Motor neuron (in vitro differentiated cells): ENCODE measurements at regions not wholly inside any gene's neighbourhood (a gene's known extent, or its start where the extent isn't known, plus 50 kb on each side); places are given as distances from the start of the nearest gene placed in this dataset.
"Not testable (repeated sequence)": the region's sequence is repeated elsewhere in the genome, so short reads cannot be mapped to it uniquely, and the experiment has no call there.

Experiments
- ATAC-seq, 8 experiments: fragments of 200-7000 bp; cut with Tn5 transposase; replicated peaks in 6 of 8; 2 replicates each; pipeline ENCODE4 v1.8.0; 2021; ENCODE audit warnings: mild to moderate bottlenecking in 8 of 8, moderate library complexity in 8 of 8
- H3K27ac ChIP-seq, 2 donors: fragments of 250-450 bp; sonication (Bioruptor Pico); 2 replicates each; pipeline ENCODE4 v1.9.0; 2021; ENCODE audit warnings: antibody characterized with exemption in 2 of 2, mild to moderate bottlenecking in 2 of 2, moderate library complexity in 1 of 2
- H3K4me1 ChIP-seq, 2 donors: fragments of 250-450 bp; sonication (Bioruptor Pico); replicated peaks in 1 of 2; 2 replicates each; pipeline ENCODE4 v1.6.1; 2021; ENCODE audit warnings: antibody characterized with exemption in 2 of 2, mild to moderate bottlenecking in 2 of 2, moderate library complexity in 1 of 2
- H3K4me3 ChIP-seq, 5 donors: fragments of 250-450 bp; sonication (Bioruptor Pico); 2 replicates each; pipeline ENCODE4 v1.9.0; 2021; ENCODE audit warnings: antibody characterized with exemption in 5 of 5, mild to moderate bottlenecking in 5 of 5, moderate library complexity in 4 of 5
- WGBS, 10 experiments: fragments of 450-650 bp; shearing (Covaris generic); methylation state at CpG; one replicate each; pipeline ENCODE4 v1.0.0; 2022; 5-methylcytosine and 5-hydroxymethylcytosine counted together
- in situ Hi-C, 9 experiments: fragments of 400-800 bp; cut with MboI; loops; one replicate each; pipeline ENCODE4 v1.15.0; 2021; ENCODE audit warnings: low sequenced_read_pairs in 9 of 9, low pct_unique_long_range_greater_than_20kb in 2 of 9; ENCODE audit not compliant: unreplicated experiment in 9 of 9

- H3K4me1 ChIP-seq = peaks cover 17 to 25% of the 10 kb centered on the region in 2 donors
- ATAC-seq, H3K27ac ChIP-seq, H3K4me3 ChIP-seq, in situ Hi-C loops: not testable (repeated sequence)
- WGBS, 10 experiments = no CpG with 5 or more reads among the region's 9 CpGs
Observed at GRCh38 chr16:29188806-29189205, 204.0 kb downstream of the LAT start.

- ATAC-seq = peak in 2 of 8 experiments; percentile 15 to 65
- 50 to 90% (median 88%) methylated on average over 2 to 8 of the region's 35 CpGs; no CpG with 5 or more reads in 6 of the 10 experiments for whole genome bisulfite sequencing, 10 experiments
Observed at GRCh38 chr16:29186306-29187220, 201.7 kb downstream of the LAT start.

GRCh38 chr16:29185872-29186271, 201.0 kb downstream of the LAT start:
- in situ Hi-C loops = not testable (repeated sequence)
- 92% methylated on average over 5 of the region's 9 CpGs; no CpG with 5 or more reads in 9 of the 10 experiments for WGBS, 10 experiments

More at GRCh38 chr16:29186306-29187220, 201.7 kb downstream of the LAT start:
- H3K27ac ChIP-seq, in situ Hi-C loops, H3K4me3 ChIP-seq: not testable (repeated sequence)
- peaks cover 22 to 27% of the 10 kb centered on the region in 2 donors for H3K4me1 ChIP-seq

GRCh38 chr16:29184738-29185438, 200.0 kb downstream of the LAT start:
- ATAC-seq = not testable (repeated sequence)

More at GRCh38 chr16:29185872-29186271, 201.0 kb downstream of the LAT start:
- ATAC-seq = peak in 3 of 8 experiments; percentile 53 to 83 (median 65)
- not testable (repeated sequence) for H3K27ac ChIP-seq, H3K4me3 ChIP-seq
- H3K4me1 ChIP-seq = peaks cover 22 to 23% of the 10 kb centered on the region in 2 donors

GRCh38 chr16:29182940-29183868, 198.4 kb downstream of the LAT start:
- ATAC-seq = peak in 2 of 8 experiments; percentile 49 to 59
- Histone ChIP-seq H3K27ac (peak overlapping the region in 1 of 2 donors; percentile 66), H3K4me1 (peaks cover 22 to 28% of the 10 kb centered on the region in 2 donors)
- WGBS, 10 experiments = 80 to 100% methylated on average over 1 to 2 of the region's 25 CpGs; no CpG with 5 or more reads in 8 of the 10 experiments
- H3K4me3 ChIP-seq, in situ Hi-C loops: not testable (repeated sequence)

More at GRCh38 chr16:29184738-29185438, 200.0 kb downstream of the LAT start:
- peaks cover 18 to 20% of the 10 kb centered on the region in 2 donors for H3K4me1 ChIP-seq
- H3K4me3 ChIP-seq, H3K27ac ChIP-seq, in situ Hi-C loops: not testable (repeated sequence)
- WGBS, 10 experiments = 90 to 100% (median 91%) methylated on average over 2 to 8 of the region's 41 CpGs; no CpG with 5 or more reads in 7 of the 10 experiments

- H3K27ac ChIP-seq = peak overlapping the region in 1 of 2 donors; percentile 5
- peaks cover 27 to 32% of the 10 kb centered on the region in 2 donors for H3K4me1 ChIP-seq
- in situ Hi-C loops = no loop called here
- WGBS, 10 experiments = 86 to 100% (median 90%) methylated on average over 2 to 4 of the region's 9 CpGs; no CpG with 5 or more reads in 7 of the 10 experiments
- ATAC-seq = no peak
- H3K4me3 ChIP-seq = no peak overlapping the region
Observed at GRCh38 chr16:29182501-29182900, 197.6 kb downstream of the LAT start.

GRCh38 chr16:29181921-29182411, 197.1 kb downstream of the LAT start:
- H3K27ac ChIP-seq, in situ Hi-C loops, H3K4me3 ChIP-seq, ATAC-seq: not testable (repeated sequence)
- H3K4me1 ChIP-seq = peaks cover 30 to 33% of the 10 kb centered on the region in 2 donors
- WGBS, 10 experiments = no CpG with 5 or more reads among the region's 17 CpGs

GRCh38 chr16:29181254-29181780, 196.5 kb downstream of the LAT start:
- WGBS, 10 experiments = 80 to 96% methylated on average over 1 to 4 of the region's 13 CpGs; no CpG with 5 or more reads in 8 of the 10 experiments
- ATAC-seq, H3K27ac ChIP-seq, in situ Hi-C loops, H3K4me3 ChIP-seq: not testable (repeated sequence)
- H3K4me1 ChIP-seq = peaks cover 24 to 26% of the 10 kb centered on the region in 2 donors

GRCh38 chr16:29180206-29180600, 195.4 kb downstream of the LAT start:
- in situ Hi-C loops, H3K27ac ChIP-seq, H3K4me3 ChIP-seq, ATAC-seq: not testable (repeated sequence)
- WGBS, 10 experiments = 67% methylated on average over 3 of the region's 15 CpGs; no CpG with 5 or more reads in 9 of the 10 experiments
- peaks cover 23 to 24% of the 10 kb centered on the region in 2 donors for H3K4me1 ChIP-seq

- H3K4me3 ChIP-seq, in situ Hi-C loops: not testable (repeated sequence)
- Histone ChIP-seq H3K27ac (peak overlapping the region in 1 of 2 donors; percentile 51), H3K4me1 (peaks cover 23 to 24% of the 10 kb centered on the region in 2 donors)
- WGBS, 10 experiments = 24 to 100% (median 83%) methylated on average over 1 to 5 of the region's 25 CpGs; no CpG with 5 or more reads in 7 of the 10 experiments
- ATAC-seq = peak in 3 of 8 experiments; percentile 5 to 40 (median 36)
Observed at GRCh38 chr16:29179401-29180205, 194.8 kb downstream of the LAT start.
